T-cell (primary cell): ENCODE measurements at regions not wholly inside any gene's neighbourhood (a gene's known extent, or its start where the extent isn't known, plus 50 kb on each side); places are given as distances from the start of the nearest gene placed in this dataset.

Experiments used
- ATAC-seq, 4 experiments: fragments of 200-7000 bp in 3 of 4; fragments of 150-1000 bp in 1 of 4; cut with Tn5 transposase; replicated peaks in 1 of 4; 1 replicate in 3 of 4; 2 replicates in 1 of 4; pipeline ENCODE4 v1.10.0; 2021; ENCODE audit warnings: moderate library complexity in 3 of 4, mild to moderate bottlenecking in 2 of 4, moderate number of reproducible peaks in 1 of 4
- CTCF ChIA-PET, 2 donors: fragments of 300-600 bp; sonication (Branson Sonifier 250); formaldehyde crosslinking; loops; one replicate each; lab custom pipeline; 2022; ENCODE audit warnings: antibody characterized with exemption in 2 of 2; lab: Charles Lee
- POLR2A ChIA-PET, 2 donors: fragments of 300-600 bp; sonication (Branson Sonifier 250); formaldehyde crosslinking; loops; one replicate each; lab custom pipeline; 2022; ENCODE audit warnings: antibody characterized with exemption in 2 of 2; lab: Charles Lee
- DNase-seq, 35 experiments: peaks; one replicate each; pipeline versions ENCODE4 v3.0.0 to v3.0.0-alpha.2; 2013 to 2023
- H3K27ac ChIP-seq: one replicate; pipeline ENCODE4 v1.5.1; 2013; ENCODE audit warnings: low read length
- H3K27me3 ChIP-seq, 2 experiments: replicated peaks in 1 of 2; 1 replicate in 1 of 2; 2 replicates in 1 of 2; pipeline versions ENCODE4 v1.6.1 to v1.7.0; 2013; ENCODE audit warnings: low read length in 1 of 2, mixed read lengths in 1 of 2; ENCODE audit not compliant: control insufficient read depth in 2 of 2, insufficient read depth in 2 of 2; ENCODE audit errors: extremely low read depth in 1 of 2
- H3K36me3 ChIP-seq, 2 donors: 1 replicate in 1 of 2; 2 replicates in 1 of 2; pipeline versions ENCODE4 v1.6.1 to v1.7.0; 2013; ENCODE audit warnings: low read length in 1 of 2; ENCODE audit not compliant: control insufficient read depth in 2 of 2, insufficient read depth in 1 of 2; ENCODE audit errors: extremely low read depth in 1 of 2
- H3K4me1 ChIP-seq, 2 experiments: 1 replicate in 1 of 2; 2 replicates in 1 of 2; pipeline versions ENCODE4 v1.6.1 to v1.7.0; 2013; ENCODE audit warnings: low read length in 2 of 2, mixed read lengths in 1 of 2; ENCODE audit not compliant: insufficient read depth in 2 of 2, control insufficient read depth in 1 of 2; ENCODE audit errors: extremely low read depth in 1 of 2
- H3K4me3 ChIP-seq, 2 donors: 1 replicate in 1 of 2; 2 replicates in 1 of 2; pipeline versions ENCODE4 v1.5.1 to v1.7.0; 2013; ENCODE audit warnings: mild to moderate bottlenecking in 2 of 2, low read length in 1 of 2, moderate library complexity in 1 of 2; ENCODE audit not compliant: control insufficient read depth in 1 of 2; ENCODE audit errors: extremely low read depth in 1 of 2
- H3K9me3 ChIP-seq: 2 replicates; pipeline ENCODE4 v1.7.0; 2013
- H3K27ac Mint-ChIP-seq, 2 donors: one replicate each; pipeline ENCODE4 v1.8.0; 2020 to 2021; ENCODE audit warnings: mild to moderate bottlenecking in 2 of 2, mixed read lengths in 2 of 2
- H3K27me3 Mint-ChIP-seq, 2 donors: one replicate each; pipeline ENCODE4 v1.8.0; 2021 to 2022; ENCODE audit warnings: mixed read lengths in 2 of 2
- H3K36me3 Mint-ChIP-seq: one replicate; pipeline ENCODE4 v1.8.0; 2021; ENCODE audit warnings: mixed read lengths
- H3K4me1 Mint-ChIP-seq, 3 donors: one replicate each; pipeline ENCODE4 v1.8.0; 2020 to 2022; ENCODE audit warnings: mixed read lengths in 3 of 3, mild to moderate bottlenecking in 1 of 3
- H3K4me3 Mint-ChIP-seq, 3 donors: one replicate each; pipeline ENCODE4 v1.8.0; 2020 to 2022; ENCODE audit warnings: mild to moderate bottlenecking in 3 of 3, mixed read lengths in 3 of 3, moderate library complexity in 3 of 3
- H3K9me3 Mint-ChIP-seq, 3 donors: one replicate each; pipeline ENCODE4 v1.8.0; 2020 to 2022; ENCODE audit warnings: mixed read lengths in 3 of 3
- WGBS: methylation state at CpG from one replicate; pipeline ENCODE4 v1.1.5; 2013; ENCODE audit warnings: missing lambda C conversion rate; ENCODE audit not compliant: insufficient coverage; 5-methylcytosine and 5-hydroxymethylcytosine counted together

GRCh38 chr18:73414598-73414997 is 546.8 kb upstream of the NETO1 start:
- Mint-ChIP-seq H3K4me3 (no peak overlapping the region), H3K36me3 (no peaks in the 10 kb centered on the region), H3K4me1 (no peaks in the 10 kb centered on the region), H3K27ac (no peak overlapping the region), H3K27me3 (no peaks in the 10 kb centered on the region), H3K9me3 (peaks cover 7 to 23% (median 13%) of the 10 kb centered on the region in 3 donors)
- Histone ChIP-seq H3K27me3 (no peaks in the 10 kb centered on the region), H3K4me3 (no peak overlapping the region), H3K27ac (no peak overlapping the region), H3K9me3 (no peaks in the 10 kb centered on the region), H3K4me1 (no peaks in the 10 kb centered on the region), H3K36me3 (no peaks in the 10 kb centered on the region)
- ChIA-PET POLR2A (no interaction called here), CTCF (no interaction called here)
- WGBS, result no CpG with 5 or more reads among the region's 4 CpGs
- DNase-seq (no peak), ATAC-seq (no peak)

GRCh38 chr18:73414069-73414468 is 546.3 kb upstream of the NETO1 start:
- H3K27me3 ChIP-seq, result no peaks in the 10 kb centered on the region
- no peaks in the 10 kb centered on the region for H3K27me3 Mint-ChIP-seq
- no peak overlapping the region for H3K4me3 ChIP-seq
- no CpG with 5 or more reads among the region's 1 CpG for WGBS
- no peaks in the 10 kb centered on the region for H3K36me3 Mint-ChIP-seq
- CTCF ChIA-PET, result no interaction called here
- POLR2A ChIA-PET, result no interaction called here
- DNase-seq (no peak), ATAC-seq (no peak)
- H3K27ac ChIP-seq, result no peak overlapping the region
- H3K4me1 Mint-ChIP-seq, result no peaks in the 10 kb centered on the region
- no peak overlapping the region for H3K27ac Mint-ChIP-seq
- H3K4me3 Mint-ChIP-seq, result no peak overlapping the region
- H3K9me3 ChIP-seq, result no peaks in the 10 kb centered on the region
- no peaks in the 10 kb centered on the region for H3K4me1 ChIP-seq
- peaks cover 7 to 23% (median 14%) of the 10 kb centered on the region in 3 donors for H3K9me3 Mint-ChIP-seq
- H3K36me3 ChIP-seq, result no peaks in the 10 kb centered on the region

- Mint-ChIP-seq H3K36me3 (no peaks in the 10 kb centered on the region), H3K27ac (no peak overlapping the region), H3K4me1 (no peaks in the 10 kb centered on the region), H3K4me3 (no peak overlapping the region), H3K27me3 (no peaks in the 10 kb centered on the region), H3K9me3 (peaks cover 2 to 12% (median 10%) of the 10 kb centered on the region in 3 donors)
- H3K36me3 ChIP-seq, result no peaks in the 10 kb centered on the region
- DNase-seq (no peak), ATAC-seq (no peak)
- ChIA-PET POLR2A (no interaction called here), CTCF (no interaction called here)
- WGBS, result no CpG with 5 or more reads among the region's 4 CpGs
- H3K27me3 ChIP-seq, result no peaks in the 10 kb centered on the region
- no peaks in the 10 kb centered on the region for H3K4me1 ChIP-seq
- no peaks in the 10 kb centered on the region for H3K9me3 ChIP-seq
- no peak overlapping the region for H3K4me3 ChIP-seq
- H3K27ac ChIP-seq, result no peak overlapping the region
Measured at GRCh38 chr18:73409242-73409641, 541.5 kb upstream of the NETO1 start.

- no peaks in the 10 kb centered on the region for H3K36me3 Mint-ChIP-seq
Measured at GRCh38 chr18:73408469-73408868, 540.7 kb upstream of the NETO1 start.

GRCh38 chr18:73407506-73407905 is 539.7 kb upstream of the NETO1 start:
- H3K27ac Mint-ChIP-seq, result no peak overlapping the region
- no peaks in the 10 kb centered on the region for H3K4me1 Mint-ChIP-seq
- ATAC-seq (no peak), DNase-seq (no peak)
- POLR2A ChIA-PET, result no interaction called here
- H3K4me3 Mint-ChIP-seq, result no peak overlapping the region
- no CpG with 5 or more reads among the region's 1 CpG for WGBS
- no peaks in the 10 kb centered on the region for H3K4me1 ChIP-seq
- H3K36me3 Mint-ChIP-seq, result no peaks in the 10 kb centered on the region
- no peak overlapping the region for H3K27ac ChIP-seq
- H3K4me3 ChIP-seq, result no peak overlapping the region
- CTCF ChIA-PET, result no interaction called here
- H3K27me3 ChIP-seq, result no peaks in the 10 kb centered on the region
- no peaks in the 10 kb centered on the region for H3K36me3 ChIP-seq
- peaks cover 3 to 10% (median 10%) of the 10 kb centered on the region in 3 donors for H3K9me3 Mint-ChIP-seq
- no peaks in the 10 kb centered on the region for H3K9me3 ChIP-seq
- no peaks in the 10 kb centered on the region for H3K27me3 Mint-ChIP-seq

More at GRCh38 chr18:73408469-73408868, 540.7 kb upstream of the NETO1 start:
- DNase-seq, result no peak
- H3K9me3 Mint-ChIP-seq, result peaks cover 3 to 16% (median 10%) of the 10 kb centered on the region in 3 donors
- Histone ChIP-seq H3K9me3 (no peaks in the 10 kb centered on the region), H3K4me3 (no peak overlapping the region), H3K4me1 (no peaks in the 10 kb centered on the region), H3K27me3 (no peaks in the 10 kb centered on the region), H3K27ac (no peak overlapping the region), H3K36me3 (no peaks in the 10 kb centered on the region)
- ChIA-PET POLR2A (no interaction called here), CTCF (no interaction called here)
- ATAC-seq, result no peak
- H3K27ac Mint-ChIP-seq, result no peak overlapping the region
- no peak overlapping the region for H3K4me3 Mint-ChIP-seq
- WGBS, result no CpG with 5 or more reads among the region's 5 CpGs
- H3K27me3 Mint-ChIP-seq, result no peaks in the 10 kb centered on the region
- no peaks in the 10 kb centered on the region for H3K4me1 Mint-ChIP-seq

- peaks cover 0 to 10% (median 9%) of the 10 kb centered on the region in 3 donors for H3K9me3 Mint-ChIP-seq
- no peak for ATAC-seq
- H3K27ac Mint-ChIP-seq, result no peak overlapping the region
- no peaks in the 10 kb centered on the region for H3K4me1 Mint-ChIP-seq
- Histone ChIP-seq H3K4me1 (no peaks in the 10 kb centered on the region), H3K36me3 (no peaks in the 10 kb centered on the region), H3K9me3 (no peaks in the 10 kb centered on the region), H3K27ac (no peak overlapping the region), H3K4me3 (no peak overlapping the region), H3K27me3 (no peaks in the 10 kb centered on the region)
- no peaks in the 10 kb centered on the region for H3K36me3 Mint-ChIP-seq
- H3K4me3 Mint-ChIP-seq, result no peak overlapping the region
- WGBS, result 100% methylated on average over 1 of the region's 4 CpGs
- POLR2A ChIA-PET, result no interaction called here
- DNase-seq, result no peak
- no peaks in the 10 kb centered on the region for H3K27me3 Mint-ChIP-seq
- CTCF ChIA-PET, result no interaction called here
Measured at GRCh38 chr18:73384246-73384645, 516.5 kb upstream of the NETO1 start.

GRCh38 chr18:73381699-73382036 is 513.9 kb upstream of the NETO1 start:
- DNase-seq (no peak), ATAC-seq (no peak)
- Mint-ChIP-seq H3K4me1 (no peaks in the 10 kb centered on the region), H3K4me3 (no peak overlapping the region), H3K36me3 (no peaks in the 10 kb centered on the region), H3K27ac (no peak overlapping the region), H3K27me3 (no peaks in the 10 kb centered on the region), H3K9me3 (peaks cover 3 to 9% (median 7%) of the 10 kb centered on the region in 3 donors)
- ChIA-PET CTCF (no interaction called here), POLR2A (no interaction called here)
- Histone ChIP-seq H3K4me3 (no peak overlapping the region), H3K4me1 (no peaks in the 10 kb centered on the region), H3K9me3 (no peaks in the 10 kb centered on the region), H3K27ac (no peak overlapping the region), H3K36me3 (no peaks in the 10 kb centered on the region), H3K27me3 (no peaks in the 10 kb centered on the region)
